DOHH2 (cell line): ENCODE measurements at regions not wholly inside any gene's neighbourhood (a gene's known extent, or its start where the extent isn't known, plus 50 kb on each side); places are given as distances from the start of the nearest gene placed in this dataset.

ENCODE experiments used
- EZH2phosphoT487 ChIP-seq: fragments of 200-600 bp; sonication (generic); IDR thresholded peaks from 2 replicates; pipeline ENCODE4 v1.6.1; 2017; ENCODE audit warnings: borderline replicate concordance, mild to moderate bottlenecking, antibody characterized with exemption, low read length, moderate library complexity, mixed read lengths
- TF ChIP-seq, protein P1 (sequence below): fragments of 200-600 bp; sonication (generic); IDR thresholded peaks from one replicate; pipeline ENCODE4 v1.5.1; 2014; ENCODE audit warnings: antibody characterized with exemption, mild to moderate bottlenecking, low read depth, low read length; ENCODE audit not compliant: poor library complexity, severe bottlenecking

DNA sequence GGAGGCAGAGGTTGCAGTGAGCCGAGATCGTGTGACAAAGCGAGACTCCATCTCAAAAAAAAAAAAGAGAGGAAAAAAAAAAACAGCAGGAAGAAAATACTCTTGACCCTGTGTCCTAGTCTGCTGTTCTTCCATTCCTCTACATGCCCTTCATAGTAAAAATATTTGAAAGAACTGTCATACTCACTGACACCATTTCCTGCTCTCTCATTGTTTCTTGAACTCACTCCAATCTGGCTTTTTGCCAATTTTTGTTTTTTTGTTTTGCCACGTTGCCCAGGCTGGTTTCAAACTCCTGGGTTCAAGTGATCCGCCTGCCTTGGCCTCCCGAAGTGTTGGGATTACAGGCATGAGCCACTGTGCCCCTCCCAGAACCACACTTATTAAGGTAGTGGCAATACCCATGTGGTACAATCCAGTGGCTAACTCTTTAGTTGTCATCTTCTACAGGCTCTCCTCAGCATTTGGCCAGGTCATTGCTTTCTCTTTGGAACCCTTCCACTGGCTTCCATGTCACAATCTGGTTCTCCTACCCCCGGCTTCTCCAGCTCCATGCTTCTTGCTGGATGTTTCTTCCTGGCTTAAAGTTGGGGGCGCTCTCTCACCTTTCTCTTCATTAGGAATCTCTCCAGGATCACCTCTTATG is 238.2 kb upstream of the C2CD4B start:
- TF ChIP-seq, protein P1, sequence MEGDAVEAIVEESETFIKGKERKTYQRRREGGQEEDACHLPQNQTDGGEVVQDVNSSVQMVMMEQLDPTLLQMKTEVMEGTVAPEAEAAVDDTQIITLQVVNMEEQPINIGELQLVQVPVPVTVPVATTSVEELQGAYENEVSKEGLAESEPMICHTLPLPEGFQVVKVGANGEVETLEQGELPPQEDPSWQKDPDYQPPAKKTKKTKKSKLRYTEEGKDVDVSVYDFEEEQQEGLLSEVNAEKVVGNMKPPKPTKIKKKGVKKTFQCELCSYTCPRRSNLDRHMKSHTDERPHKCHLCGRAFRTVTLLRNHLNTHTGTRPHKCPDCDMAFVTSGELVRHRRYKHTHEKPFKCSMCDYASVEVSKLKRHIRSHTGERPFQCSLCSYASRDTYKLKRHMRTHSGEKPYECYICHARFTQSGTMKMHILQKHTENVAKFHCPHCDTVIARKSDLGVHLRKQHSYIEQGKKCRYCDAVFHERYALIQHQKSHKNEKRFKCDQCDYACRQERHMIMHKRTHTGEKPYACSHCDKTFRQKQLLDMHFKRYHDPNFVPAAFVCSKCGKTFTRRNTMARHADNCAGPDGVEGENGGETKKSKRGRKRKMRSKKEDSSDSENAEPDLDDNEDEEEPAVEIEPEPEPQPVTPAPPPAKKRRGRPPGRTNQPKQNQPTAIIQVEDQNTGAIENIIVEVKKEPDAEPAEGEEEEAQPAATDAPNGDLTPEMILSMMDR, result no peak
- no peak for TF ChIP-seq EZH2phosphoT487
